HUES48 (cell line): ENCODE measurements at regions not wholly inside any gene's neighbourhood (a gene's known extent, or its start where the extent isn't known, plus 50 kb on each side); places are given as distances from the start of the nearest gene placed in this dataset.

ENCODE experiments used
- H3K27ac ChIP-seq: one replicate; pipeline ENCODE4 v1.7.0; 2013; ENCODE audit warnings: low read depth, low read length, inconsistent platforms
- H3K27me3 ChIP-seq: 2 replicates; pipeline ENCODE4 v1.6.1; 2013; ENCODE audit warnings: mild to moderate bottlenecking, low read length; ENCODE audit not compliant: control insufficient read depth, insufficient read depth
- H3K36me3 ChIP-seq: 2 replicates; pipeline ENCODE4 v1.6.1; 2013; ENCODE audit warnings: low read length; ENCODE audit not compliant: control insufficient read depth, insufficient read depth
- H3K4me1 ChIP-seq: 2 replicates; pipeline ENCODE4 v1.6.1; 2013; ENCODE audit warnings: mild to moderate bottlenecking, low read length; ENCODE audit not compliant: control insufficient read depth, insufficient read depth
- H3K4me3 ChIP-seq: 2 replicates; pipeline ENCODE4 v1.5.1; 2013; ENCODE audit warnings: mild to moderate bottlenecking, low read depth, low read length
- H3K9ac ChIP-seq: 2 replicates; pipeline ENCODE4 v1.6.1; 2013; ENCODE audit warnings: mild to moderate bottlenecking, low read depth, low read length, moderate library complexity
- H3K9me3 ChIP-seq: 2 replicates; pipeline ENCODE4 v1.6.1; 2013; ENCODE audit warnings: low read length; ENCODE audit not compliant: control insufficient read depth, insufficient read depth

DNA sequence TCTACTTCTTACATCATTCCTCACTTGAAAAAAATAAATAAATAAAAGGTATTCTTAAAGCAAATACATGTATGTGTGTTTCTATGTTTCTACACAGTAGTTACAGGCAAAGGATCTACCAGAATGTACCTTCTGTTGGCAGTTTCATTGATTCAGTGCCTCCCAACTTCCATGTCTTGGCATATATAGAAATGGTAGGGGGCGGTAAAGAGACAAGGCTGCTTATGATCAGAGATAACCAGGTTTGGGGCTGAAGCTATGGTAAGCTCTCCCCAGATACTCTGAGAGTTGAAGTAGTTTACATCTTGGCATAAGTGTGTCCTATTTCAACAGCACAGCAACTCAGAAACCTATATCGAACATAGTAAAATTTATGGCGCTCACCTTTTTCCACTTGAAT is 1075.4 kb upstream of the C9orf72 start:
- peaks cover 16% of the 10 kb centered on the region for H3K4me1 ChIP-seq
- H3K27me3 ChIP-seq = no peaks in the 10 kb centered on the region
- no peak overlapping the region for H3K9ac ChIP-seq
- no peak overlapping the region for H3K27ac ChIP-seq
- no peaks in the 10 kb centered on the region for H3K36me3 ChIP-seq
- H3K4me3 ChIP-seq = no peak overlapping the region
- no peaks in the 10 kb centered on the region for H3K9me3 ChIP-seq

DNA sequence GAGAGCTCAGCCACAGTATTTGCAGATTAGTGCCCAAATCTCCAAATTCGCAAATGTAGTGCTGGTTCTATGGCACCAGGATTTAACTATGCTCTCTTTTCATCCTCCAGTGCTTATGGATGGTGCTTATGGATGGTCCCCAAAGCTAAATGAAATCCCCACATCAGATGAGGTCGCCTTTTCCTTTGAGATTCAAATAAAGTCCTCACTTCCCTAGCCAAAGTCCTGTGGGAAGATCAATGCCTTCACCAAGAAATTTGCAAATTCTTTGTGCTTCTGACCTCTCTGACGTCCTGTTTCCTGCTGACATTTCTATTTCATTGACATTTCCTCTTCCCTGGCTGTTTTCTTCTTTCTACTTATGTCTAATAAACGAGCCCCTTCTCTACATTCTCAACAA is 1077.0 kb upstream of the C9orf72 start:
- Histone ChIP-seq H3K9me3 (no peaks in the 10 kb centered on the region), H3K9ac (no peak overlapping the region), H3K36me3 (no peaks in the 10 kb centered on the region), H3K27ac (peak overlapping the region; percentile 69), H3K4me3 (no peak overlapping the region), H3K4me1 (peaks cover 16% of the 10 kb centered on the region), H3K27me3 (no peaks in the 10 kb centered on the region)

DNA sequence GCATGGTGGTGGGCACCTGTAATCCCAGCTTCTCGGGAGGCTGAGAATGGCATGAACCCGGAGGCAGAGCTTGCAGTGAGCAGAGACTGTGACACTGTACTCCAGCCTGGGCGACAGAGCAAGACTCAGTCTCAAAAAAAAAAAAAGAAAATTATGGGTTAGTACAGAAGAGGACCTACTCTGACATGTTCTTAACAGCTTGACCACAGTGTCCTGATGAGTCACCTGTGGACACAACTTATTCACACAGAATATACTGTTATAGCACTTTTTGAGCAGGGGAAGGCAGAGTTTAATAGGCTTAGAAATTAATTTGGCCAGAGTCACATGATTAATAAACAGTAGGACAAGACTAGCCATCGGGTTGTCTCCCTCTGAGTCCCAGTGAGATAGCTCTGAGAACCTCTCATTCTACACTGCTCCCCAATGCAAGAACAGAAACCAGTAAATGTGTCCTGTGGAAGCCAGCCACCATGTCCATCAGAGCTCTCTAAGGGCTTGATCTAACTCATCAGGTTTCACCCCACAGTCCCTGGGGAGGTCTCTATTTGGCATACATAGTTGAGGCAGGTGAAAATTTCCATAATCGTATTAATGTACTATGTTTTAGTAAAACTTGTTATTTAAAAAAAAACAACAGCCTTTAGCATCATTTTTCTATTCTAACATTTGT is 1077.9 kb upstream of the C9orf72 start:
- H3K9me3 ChIP-seq = no peaks in the 10 kb centered on the region
- H3K4me3 ChIP-seq = no peak overlapping the region
- H3K9ac ChIP-seq = no peak overlapping the region
- H3K36me3 ChIP-seq = no peaks in the 10 kb centered on the region
- no peak overlapping the region for H3K27ac ChIP-seq
- peaks cover 16% of the 10 kb centered on the region for H3K4me1 ChIP-seq
- H3K27me3 ChIP-seq = no peaks in the 10 kb centered on the region

DNA sequence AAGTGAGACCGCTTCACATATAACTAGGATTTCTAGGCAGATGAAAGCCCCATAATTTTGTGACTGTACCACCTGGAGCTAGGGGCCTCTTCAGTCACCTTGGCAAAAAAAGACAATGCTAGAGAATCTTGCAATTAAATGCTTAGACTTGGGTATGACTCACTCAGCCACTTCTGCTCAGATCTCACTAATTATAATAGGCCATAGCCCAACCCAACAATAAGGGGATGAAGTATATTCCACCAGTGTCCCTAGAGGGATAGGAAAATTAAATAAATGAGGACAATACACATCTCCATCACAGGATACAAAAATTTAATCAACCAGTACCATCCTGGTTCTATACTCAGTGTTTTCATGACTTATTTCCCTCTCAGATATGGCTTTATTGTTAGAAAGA is 1079.9 kb upstream of the C9orf72 start:
- H3K4me1 ChIP-seq = peaks cover 16% of the 10 kb centered on the region
- no peaks in the 10 kb centered on the region for H3K27me3 ChIP-seq
- H3K9ac ChIP-seq = no peak overlapping the region
- no peaks in the 10 kb centered on the region for H3K9me3 ChIP-seq
- no peak overlapping the region for H3K4me3 ChIP-seq
- H3K27ac ChIP-seq = no peak overlapping the region
- no peaks in the 10 kb centered on the region for H3K36me3 ChIP-seq

DNA sequence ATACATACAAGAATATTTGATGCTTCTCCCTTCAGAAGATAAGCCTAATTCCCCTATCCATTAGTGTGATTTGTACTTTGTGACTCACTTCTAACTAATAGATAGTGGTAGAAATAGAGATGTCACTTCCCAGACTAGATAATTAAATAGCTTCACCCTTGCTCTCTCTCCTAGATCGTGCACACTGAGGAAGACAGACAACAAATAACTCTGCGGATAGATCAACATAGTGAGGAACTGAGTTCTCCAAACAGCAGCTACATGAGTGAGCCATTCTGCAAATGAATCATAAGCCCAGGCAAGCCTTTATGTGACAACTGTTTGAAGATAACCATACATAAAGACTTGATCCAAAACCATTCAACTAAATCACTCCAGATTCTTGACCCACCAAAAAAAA is 1083.4 kb upstream of the C9orf72 start:
- Histone ChIP-seq H3K9me3 (no peaks in the 10 kb centered on the region), H3K36me3 (no peaks in the 10 kb centered on the region), H3K4me3 (no peak overlapping the region), H3K4me1 (no peaks in the 10 kb centered on the region), H3K9ac (no peak overlapping the region), H3K27me3 (no peaks in the 10 kb centered on the region), H3K27ac (no peak overlapping the region)

DNA sequence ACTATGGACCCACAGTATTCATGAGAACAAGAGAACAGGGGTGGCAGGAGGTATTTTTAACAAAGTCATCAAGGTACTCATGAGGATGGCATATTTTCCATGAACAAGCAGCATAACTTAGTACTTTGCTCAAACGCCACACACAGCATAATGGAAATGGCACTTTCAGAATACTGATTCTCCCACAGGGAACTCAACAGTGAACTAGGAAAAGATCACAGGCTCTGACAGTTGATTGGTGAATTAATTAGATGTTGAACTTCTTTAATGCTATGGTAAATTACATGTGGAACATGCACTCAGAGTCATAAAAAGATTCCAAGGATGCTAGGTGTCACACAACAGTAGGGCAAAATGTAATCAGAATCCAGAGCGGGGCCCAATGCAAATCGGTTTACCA is 1088.6 kb upstream of the C9orf72 start:
- Histone ChIP-seq H3K27ac (no peak overlapping the region), H3K9me3 (no peaks in the 10 kb centered on the region), H3K9ac (no peak overlapping the region), H3K4me1 (no peaks in the 10 kb centered on the region), H3K27me3 (no peaks in the 10 kb centered on the region), H3K36me3 (no peaks in the 10 kb centered on the region), H3K4me3 (no peak overlapping the region)

DNA sequence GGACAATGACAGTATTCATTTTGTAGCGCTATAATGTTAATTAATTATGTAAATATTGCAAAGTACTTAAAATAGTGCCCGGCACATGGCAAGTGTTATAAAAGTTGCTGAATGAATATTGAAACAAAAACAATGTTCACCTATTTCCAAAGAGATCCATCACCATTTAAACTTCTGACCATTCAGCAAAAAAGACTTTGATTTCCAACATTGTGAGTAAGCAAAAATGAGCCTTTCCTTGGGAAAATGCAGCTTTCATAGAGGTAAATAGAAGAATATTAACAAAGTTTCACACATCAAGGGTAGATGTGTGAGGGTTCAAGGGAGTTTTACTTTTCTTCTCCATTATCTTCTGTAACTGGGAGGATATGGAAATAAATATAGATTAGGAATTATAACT is 1089.4 kb upstream of the C9orf72 start:
- Histone ChIP-seq H3K9ac (no peak overlapping the region), H3K4me1 (no peaks in the 10 kb centered on the region), H3K27me3 (no peaks in the 10 kb centered on the region), H3K36me3 (no peaks in the 10 kb centered on the region), H3K4me3 (no peak overlapping the region), H3K9me3 (no peaks in the 10 kb centered on the region), H3K27ac (no peak overlapping the region)

DNA sequence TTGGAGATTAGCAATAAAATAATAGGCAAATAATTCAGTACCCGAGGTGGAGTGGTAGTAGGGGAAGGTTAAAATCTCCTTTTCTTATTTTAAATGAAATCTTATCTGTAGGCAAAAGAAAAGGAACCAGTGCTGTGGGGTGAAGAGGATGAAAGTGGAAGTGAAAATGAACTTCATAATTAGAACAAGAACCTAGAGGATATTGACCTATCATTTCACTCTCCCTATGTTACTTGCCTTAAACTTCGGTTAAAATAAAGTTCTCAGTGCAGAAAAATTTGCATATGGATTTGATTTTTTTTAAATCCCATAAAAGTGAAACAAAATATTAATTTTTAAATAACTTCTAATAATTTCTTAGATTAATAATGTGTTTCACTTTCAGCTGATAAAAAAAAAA is 1094.9 kb upstream of the C9orf72 start:
- no peaks in the 10 kb centered on the region for H3K36me3 ChIP-seq
- no peak overlapping the region for H3K4me3 ChIP-seq
- H3K4me1 ChIP-seq = no peaks in the 10 kb centered on the region
- no peaks in the 10 kb centered on the region for H3K9me3 ChIP-seq
- H3K27me3 ChIP-seq = no peaks in the 10 kb centered on the region
- H3K9ac ChIP-seq = no peak overlapping the region
- no peak overlapping the region for H3K27ac ChIP-seq

DNA sequence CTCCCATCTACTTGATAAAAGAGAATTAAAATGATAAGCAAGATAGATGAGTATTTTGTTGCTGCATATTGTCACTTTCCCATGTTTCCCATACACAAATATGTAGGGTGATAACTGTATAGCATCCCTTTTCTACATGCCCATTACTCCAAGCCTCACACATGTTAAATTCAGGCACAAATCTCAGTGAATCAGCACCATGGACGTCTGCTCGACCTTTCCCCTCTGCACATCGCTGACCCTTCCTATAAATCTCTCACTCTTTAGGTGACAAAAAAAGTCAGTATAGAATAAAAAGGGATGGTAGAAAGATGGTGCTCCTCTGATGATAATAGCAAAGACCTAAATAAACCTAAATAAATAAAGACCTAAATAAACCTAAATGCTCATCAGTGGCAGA is 1097.7 kb upstream of the C9orf72 start:
- Histone ChIP-seq H3K36me3 (no peaks in the 10 kb centered on the region), H3K4me1 (no peaks in the 10 kb centered on the region), H3K9me3 (no peaks in the 10 kb centered on the region), H3K9ac (no peak overlapping the region), H3K4me3 (no peak overlapping the region), H3K27me3 (no peaks in the 10 kb centered on the region), H3K27ac (no peak overlapping the region)

DNA sequence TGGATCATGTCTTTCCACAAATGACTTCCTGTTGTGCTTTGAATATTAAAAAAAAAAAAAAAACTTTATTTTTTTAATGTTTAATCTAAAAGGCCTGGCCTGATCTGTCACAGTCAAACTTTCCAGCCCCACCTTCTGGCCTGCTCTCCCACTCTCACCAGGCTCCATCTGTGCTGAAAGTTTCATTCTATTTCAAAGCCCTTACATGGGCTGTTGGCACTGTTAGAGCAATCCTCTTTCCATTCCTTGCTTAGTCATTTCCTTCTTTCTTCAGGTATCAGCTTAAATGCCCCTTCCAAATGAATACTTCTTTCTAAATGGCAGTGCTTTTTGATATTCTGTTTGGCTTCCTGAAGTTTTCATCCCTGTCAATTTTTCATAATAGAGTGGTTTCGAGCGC is 1104.8 kb upstream of the C9orf72 start:
- peaks cover 8% of the 10 kb centered on the region for H3K4me1 ChIP-seq
- no peaks in the 10 kb centered on the region for H3K9me3 ChIP-seq
- no peak overlapping the region for H3K4me3 ChIP-seq
- no peaks in the 10 kb centered on the region for H3K36me3 ChIP-seq
- H3K9ac ChIP-seq = no peak overlapping the region
- H3K27ac ChIP-seq = no peak overlapping the region
- no peaks in the 10 kb centered on the region for H3K27me3 ChIP-seq

DNA sequence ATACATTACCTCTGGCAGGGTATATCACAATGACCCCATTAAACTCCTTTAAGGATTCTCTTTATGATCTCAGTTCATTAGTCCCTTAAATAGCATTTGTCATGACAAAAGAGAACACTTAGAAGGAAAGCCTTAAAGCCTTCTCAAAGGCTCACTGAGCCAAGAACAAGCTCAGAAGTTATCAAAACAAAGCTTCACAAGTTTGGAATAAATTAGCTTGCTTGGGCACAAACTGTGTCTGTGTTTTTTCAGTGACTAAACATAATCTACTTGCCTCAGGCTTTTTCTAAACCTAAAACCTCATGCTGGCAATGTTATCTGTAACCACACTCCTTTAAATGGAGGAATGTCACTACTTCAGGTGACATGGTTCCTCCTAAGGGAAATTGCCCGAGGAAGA is 1114.9 kb upstream of the C9orf72 start:
- no peak overlapping the region for H3K4me3 ChIP-seq
- H3K27me3 ChIP-seq = no peaks in the 10 kb centered on the region
- H3K9ac ChIP-seq = no peak overlapping the region
- no peaks in the 10 kb centered on the region for H3K36me3 ChIP-seq
- H3K9me3 ChIP-seq = no peaks in the 10 kb centered on the region
- H3K27ac ChIP-seq = peak overlapping the region; percentile 61
- H3K4me1 ChIP-seq = peaks cover 18% of the 10 kb centered on the region

DNA sequence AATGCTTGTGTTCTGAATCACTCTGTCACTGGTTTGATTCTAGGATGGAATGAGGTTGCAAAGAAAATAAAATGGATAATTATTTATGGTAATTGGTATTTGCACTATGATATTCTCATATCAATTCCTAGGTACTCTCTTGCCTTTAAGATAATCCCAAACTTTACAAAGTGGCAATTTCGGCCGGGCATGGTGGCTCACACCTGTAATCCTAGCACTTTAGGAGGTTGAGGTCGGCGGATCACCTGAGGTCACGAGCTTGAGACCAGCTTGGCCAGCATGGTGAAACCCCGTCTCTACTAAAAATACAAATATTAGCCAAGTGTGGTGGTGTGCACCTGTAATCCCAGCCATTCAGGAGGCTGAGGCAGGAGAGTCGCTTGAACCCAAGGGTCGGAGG is 1118.7 kb upstream of the C9orf72 start:
- Histone ChIP-seq H3K36me3 (no peaks in the 10 kb centered on the region), H3K27me3 (no peaks in the 10 kb centered on the region)

More for the DNA sequence above, 1118.7 kb upstream of the C9orf72 start:
- no peak overlapping the region for H3K4me3 ChIP-seq
- no peak overlapping the region for H3K27ac ChIP-seq
- H3K9ac ChIP-seq = no peak overlapping the region
- no peaks in the 10 kb centered on the region for H3K9me3 ChIP-seq
- H3K4me1 ChIP-seq = peaks cover 18% of the 10 kb centered on the region
